NOMO-1 (cell line): ENCODE measurements at regions not wholly inside any gene's neighbourhood (a gene's known extent, or its start where the extent isn't known, plus 50 kb on each side); places are given as distances from the start of the nearest gene placed in this dataset.

Source experiments
- DNase-seq, 2 experiments: peaks; one replicate each; lab custom pipeline; 2025; ENCODE audit not compliant: unreplicated experiment in 2 of 2; lab: John Stamatoyannopoulos, UW

DNA sequence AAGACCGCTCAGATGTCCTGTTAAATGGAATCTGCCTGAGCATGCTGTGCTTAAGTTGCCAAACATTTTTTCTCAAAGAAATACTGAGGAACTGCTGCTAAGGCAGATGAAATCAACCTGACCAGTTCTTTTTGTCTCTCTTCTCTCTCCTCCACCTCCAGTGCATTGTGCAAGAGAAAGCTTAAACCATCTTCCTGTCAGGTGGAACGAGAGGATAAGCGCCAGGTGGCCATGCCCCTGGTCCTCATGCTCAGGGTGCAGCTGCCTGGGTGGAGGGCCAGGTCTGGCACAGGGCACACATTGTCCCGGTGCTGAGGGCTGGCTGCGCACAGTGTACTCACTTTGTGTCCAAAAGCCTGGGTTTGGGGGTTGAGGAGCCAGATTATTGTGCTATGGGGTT is 176.2 kb upstream of the TP63 start:
- no peak for DNase-seq

DNA sequence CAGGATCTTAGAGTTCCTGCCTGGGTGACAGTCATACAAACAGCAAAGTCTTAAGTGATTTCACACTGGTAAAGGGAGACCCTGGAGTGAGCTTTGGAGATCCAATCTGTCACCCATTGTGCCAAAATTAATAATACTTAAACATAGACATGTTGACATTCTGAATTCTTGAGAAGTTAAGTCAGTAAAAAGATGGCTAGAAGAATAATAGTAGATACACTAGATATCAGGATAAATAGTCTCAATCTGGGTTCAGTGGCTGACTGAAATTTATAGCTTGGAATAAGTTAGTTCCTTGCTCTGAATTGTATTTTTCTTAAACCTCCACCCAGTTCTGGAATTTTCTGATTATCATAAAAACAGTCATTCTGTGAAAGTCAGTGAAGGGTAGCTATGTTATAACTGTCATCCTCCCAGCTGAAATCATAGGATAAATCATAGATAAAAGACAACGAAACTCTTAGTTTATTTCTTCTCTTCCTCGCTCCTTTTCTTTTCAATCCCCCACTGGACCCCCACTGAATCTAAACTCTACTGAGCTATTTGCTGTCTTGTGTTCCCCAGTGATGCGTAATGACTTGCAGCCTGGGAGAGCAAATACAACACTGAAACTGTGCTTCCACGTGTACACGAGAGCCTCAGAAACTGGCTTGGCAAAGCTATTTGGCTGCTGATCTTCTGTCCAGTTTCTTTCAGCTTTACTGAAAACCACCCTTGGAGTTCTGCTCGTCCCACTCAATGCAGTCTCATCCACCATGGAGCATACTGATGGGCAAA is 175.4 kb upstream of the TP63 start:
- no peak for DNase-seq

DNA sequence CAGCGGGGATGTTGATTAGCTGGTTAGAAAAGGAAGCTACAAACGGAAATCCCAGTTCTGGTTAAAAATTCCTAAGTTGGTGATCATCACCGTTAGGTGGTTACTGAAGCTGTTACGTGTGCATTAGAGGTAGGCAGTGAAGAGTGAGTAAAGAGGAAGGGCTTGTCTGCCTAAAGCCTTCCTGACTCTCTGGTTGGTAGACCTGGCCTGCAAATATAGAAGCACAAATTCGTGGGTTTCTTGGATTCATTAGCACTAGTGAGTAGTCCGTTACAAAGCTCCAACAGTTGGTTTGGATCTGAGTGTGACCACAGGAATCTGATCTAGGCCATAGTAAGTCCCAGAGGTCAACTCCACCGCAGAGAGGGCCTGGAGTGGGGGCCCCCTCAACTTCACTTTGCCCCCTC is 174.0 kb upstream of the TP63 start:
- DNase-seq: no peak

DNA sequence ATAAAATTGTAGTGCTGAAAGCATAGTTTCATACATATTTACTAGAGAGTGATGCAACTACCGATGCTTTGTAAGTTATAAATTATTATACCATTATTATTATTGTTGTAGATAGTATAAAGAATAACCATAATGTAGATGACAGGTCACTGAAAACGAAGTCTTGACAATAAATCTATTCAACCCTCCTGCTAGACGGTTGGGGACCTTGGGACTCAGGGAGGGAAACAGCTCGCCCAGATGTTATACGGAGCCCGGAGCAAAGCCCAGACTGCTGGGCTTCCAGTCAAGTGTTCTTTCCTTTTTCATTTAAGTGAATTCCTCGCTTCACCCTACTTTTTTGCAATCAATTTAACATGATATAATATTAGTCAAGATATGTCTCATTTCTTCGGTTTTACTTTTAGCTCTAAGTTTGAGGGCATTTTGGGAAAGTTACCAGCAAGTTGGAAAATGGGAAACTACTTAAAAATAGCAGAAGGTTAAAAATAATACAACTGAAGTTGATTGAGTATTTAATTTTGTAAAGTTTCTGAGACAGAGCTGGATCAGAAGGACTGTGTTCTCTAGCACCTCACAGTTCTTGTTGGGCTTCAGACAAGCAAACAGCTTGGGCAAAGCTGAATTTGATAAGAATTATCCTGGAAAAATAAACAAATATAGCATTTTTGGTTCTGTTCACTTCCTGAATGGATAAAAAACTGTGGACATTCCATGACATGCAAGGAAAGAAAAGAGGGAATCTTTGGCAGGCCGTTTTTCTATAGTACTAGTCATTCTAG is 173.4 kb upstream of the TP63 start:
- no peak for DNase-seq

DNA sequence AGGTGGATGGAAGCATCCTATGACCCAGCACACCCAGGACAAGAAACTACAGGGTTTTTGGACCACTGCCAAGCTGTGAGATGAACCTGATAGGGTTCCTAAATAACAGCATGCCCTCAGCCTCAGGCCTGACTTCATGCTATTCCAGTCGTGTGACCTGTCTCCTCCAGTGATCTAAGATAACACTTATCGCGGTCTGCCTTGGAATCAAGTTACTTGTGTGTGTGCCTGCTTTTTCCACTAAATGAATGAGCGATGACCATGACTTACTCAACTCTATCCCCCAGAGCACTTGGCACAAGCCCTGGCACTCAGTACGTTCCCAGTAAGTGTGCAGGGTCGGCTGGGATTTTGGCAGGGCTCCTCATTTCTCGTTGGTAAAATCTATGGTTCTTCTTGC is 172.7 kb upstream of the TP63 start:
- DNase-seq: no peak

DNA sequence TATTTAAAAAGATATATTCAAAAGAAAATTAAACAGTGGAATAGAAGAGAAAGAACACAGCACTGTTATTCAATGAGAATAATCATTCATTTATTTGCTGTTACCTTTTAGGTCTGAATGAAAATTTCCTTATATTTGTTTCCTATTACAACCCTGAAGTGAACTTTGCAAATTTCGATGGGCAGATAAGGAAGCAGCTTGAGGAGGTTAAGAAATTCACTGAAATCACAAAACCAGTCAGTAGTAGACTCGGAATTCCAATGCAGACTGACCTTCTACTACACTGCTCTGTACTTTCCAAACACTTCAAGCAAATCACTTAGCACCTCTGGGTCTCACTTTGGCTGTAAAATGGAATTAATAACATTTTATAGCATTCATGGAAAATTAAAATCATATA is 172.0 kb upstream of the TP63 start:
- no peak for DNase-seq

DNA sequence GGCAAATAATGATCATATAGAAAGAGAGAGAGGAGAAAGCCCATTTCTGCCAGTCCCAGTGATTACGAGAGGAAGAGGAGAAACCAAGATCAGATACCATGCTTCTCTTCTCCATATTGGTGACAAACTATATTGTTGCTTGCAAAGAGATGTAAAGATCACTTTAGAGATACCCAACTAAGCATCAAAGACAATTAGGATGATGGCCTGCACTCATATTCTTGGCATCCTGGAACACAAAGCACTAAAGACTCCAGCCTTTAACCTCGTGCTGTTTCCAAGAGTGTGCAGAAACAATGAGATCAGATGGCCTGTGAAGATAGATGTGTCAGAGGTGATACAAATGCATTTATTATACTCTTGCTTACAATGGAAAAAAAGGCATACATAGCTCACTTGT is 170.7 kb upstream of the TP63 start:
- no peak for DNase-seq

DNA sequence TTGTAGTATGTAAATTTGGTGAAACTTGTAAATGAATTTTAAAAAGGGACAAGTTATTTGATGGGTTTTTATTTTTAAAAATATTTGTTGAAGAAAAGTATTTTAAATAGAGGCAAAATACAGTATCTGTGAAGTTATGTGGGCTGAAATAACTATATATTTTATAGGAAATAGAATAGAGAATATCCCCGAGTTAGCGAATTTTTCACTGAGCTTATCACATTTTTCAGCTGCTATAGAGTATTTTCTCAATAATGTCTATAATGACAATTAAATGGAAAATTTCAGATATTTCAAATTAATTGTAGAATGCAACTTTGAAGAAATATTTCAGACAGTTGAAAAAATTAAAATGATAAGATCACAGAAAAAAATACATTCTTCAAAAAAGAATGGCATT is 166.4 kb upstream of the TP63 start:
- DNase-seq: no peak

DNA sequence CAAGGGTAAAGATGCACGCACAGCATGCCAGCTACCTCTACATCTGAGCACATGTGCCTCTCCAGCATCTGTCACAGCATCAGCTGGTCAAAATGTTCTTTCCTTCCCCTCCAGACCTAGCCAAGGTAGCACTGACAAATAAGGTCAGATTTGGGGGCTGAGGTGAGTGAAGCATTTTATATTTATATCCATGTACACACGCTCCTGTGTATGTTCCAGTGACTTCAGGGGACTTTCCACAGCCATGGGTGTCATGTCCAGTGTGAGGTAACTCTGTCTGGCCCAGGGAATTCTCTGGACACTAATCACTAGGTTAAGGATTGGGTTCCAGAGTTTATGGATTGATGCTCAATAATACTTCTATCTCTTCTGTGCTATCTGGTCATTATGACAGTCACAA is 165.2 kb upstream of the TP63 start:
- DNase-seq: no peak

DNA sequence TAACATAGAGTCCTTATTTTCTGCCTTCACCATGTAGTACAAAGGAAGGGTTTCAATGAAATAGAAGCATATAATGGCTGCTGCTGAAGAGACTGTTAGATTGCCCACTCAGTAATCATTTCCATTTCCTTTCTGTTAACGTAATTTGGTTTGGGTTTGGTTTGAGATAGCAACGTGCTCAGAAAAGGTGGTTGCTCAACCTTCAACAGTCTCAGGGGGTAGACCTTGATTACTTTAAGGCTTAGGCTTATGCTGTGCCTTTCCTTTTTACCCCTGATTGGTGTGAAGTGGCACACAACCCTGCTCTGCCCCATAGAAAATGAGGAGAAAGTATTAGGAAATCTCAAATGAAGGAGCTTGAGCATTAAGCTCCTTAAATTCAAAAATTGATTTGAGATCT is 163.7 kb upstream of the TP63 start:
- DNase-seq: peak; percentile 90 to 93

DNA sequence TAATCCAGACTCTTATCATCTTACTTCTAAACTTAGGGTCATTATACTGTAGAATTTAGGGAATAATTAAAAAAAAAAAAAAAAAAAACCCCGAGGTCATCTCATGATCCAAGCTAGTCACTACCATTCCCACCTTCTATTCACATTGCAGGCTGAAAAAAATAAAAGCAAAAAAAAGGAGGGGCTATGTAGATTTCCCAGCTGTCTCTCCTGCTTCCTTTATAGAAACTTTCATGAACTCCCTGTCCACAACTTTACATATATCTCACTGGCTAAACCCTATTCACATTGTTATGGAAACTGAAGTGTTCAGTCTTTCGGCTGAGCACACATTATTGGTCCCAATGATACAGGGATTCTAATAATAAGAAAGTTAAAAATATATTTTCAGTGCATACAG is 156.2 kb upstream of the TP63 start:
- no peak for DNase-seq

DNA sequence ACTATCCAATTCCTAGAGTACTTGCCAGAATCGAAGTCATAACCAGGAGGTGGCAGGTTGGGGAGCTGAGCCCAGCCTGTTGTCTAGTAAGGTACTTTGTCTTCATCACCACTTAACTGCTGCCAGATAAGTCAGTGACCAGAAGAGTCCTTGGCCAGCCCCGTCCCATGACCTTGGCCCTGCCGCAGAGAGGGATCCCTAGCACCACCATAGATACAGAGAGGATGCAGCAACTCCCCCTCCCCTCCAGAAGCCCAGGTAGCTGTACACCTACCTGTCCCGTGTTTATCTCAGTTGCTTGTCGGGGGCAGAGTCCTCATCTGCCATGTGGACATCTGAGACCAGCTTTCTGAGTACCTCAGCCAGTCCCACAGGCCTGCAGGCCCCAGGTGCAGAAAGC is 153.6 kb upstream of the TP63 start:
- no peak for DNase-seq

DNA sequence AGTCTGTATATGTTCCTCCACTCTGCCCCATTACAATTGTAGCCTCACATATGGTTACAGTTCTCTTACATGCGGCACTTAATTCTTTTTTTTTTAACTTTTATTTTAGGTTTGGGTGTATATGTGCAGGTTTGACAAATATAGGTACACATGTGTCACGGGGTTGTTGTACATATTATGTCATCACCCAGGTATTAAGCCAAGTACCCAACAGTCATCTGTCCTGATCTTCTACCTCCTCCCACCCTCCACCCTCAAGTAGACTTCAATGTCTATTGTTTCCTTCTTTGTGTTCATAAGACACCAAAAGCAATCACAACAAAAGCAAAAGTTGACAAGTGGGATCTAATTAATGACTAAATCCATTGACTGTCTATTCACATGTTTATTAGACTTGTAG is 144.6 kb upstream of the TP63 start:
- no peak for DNase-seq

DNA sequence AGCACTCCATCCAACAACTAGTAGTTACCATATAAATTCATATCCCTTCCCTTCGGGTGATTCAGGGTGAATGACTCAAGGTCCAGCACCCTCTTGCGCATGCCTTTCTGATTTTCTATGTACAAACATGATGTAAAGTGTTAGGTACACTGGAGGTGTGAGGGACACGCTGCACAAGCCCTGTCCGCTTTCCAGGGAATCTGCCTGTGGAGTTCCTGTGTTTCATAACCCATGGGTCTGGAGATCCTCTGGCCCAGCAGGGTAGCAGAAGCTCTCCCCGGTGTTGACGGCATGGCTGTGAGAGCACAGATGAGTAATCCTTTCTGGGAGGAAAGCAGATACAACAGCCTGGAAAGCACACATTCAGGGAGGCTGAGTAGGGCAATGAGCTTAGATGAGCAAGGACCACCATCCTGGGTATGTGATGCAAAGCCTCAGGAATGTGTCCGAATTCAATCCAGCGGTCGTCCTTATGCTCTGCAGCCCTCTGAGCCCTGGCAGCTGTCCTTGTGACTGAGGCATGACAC is 142.9 kb upstream of the TP63 start:
- DNase-seq: no peak

DNA sequence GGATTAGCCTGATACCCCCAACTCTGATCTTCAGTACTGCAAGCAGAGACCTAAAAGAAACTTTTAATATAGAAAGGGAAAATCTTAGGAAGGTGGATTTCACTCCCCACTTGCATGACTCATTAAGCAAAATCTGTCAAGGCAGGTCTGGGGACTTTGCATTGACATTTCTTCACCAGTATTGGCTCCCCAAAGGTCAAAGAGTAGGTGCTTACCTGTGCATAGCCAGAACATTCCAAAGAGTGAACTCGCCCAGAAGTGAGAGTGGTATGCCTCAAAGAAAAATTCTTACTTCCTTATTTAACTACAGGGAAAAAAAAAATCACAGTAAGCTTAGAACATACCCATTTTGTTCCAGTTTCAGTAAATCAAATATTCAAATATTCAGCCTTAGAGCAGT is 140.9 kb upstream of the TP63 start:
- no peak for DNase-seq

DNA sequence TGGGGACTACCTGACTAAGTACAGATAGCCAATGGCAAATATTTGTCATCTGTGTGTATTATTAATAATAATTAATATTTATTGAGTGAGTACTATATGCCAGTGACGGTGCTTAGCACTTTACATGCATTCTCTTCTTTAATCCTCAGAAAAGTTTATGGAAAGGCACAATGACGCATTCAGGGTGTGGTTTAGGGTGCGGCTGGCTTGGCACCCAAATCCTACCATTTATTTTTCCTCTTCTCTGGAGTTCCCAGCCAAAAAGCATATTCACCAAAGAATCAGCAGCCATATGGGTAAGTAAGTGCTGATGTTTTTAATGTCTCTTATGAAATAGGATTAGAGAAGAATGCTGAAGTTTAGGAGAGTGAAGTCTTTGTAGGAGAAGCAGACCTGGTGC is 140.4 kb upstream of the TP63 start:
- no peak for DNase-seq

DNA sequence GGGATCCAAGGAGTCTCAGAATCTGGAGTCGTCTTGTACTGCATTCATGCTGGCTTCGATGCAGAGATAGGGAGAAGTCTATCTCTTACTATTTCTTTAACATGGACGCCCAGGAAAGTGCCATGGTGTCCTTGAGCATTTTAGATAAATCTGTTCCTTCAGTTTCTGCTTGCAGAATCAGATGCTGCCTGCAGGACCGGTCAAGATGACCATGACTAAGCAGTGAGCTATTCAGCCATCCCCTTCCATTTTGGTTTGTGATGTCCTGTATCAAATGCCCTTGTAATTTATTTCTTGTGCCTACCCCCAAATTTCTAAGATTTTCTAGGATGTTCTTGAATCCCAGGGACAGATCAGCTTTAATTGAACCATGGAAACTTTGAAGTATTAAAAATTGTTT is 139.4 kb upstream of the TP63 start:
- no peak for DNase-seq

DNA sequence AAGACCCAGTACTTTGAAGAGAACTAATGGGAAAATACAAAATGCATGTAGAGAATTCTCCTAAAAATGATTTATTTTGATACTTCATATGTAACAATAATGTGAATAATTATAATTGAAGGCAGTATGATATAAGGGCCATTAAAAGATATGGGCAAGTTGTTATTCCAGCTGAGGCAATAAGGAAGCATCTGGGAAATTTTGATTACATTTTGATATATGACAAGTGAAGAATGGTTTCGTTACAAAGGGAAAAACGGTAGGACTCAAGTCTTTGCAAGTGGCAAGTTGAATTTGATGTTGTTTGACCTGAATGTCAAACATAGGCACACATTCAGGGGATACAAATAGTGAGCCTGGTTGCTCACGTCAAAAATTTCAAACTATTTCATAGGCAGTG is 137.9 kb upstream of the TP63 start:
- no peak for DNase-seq

DNA sequence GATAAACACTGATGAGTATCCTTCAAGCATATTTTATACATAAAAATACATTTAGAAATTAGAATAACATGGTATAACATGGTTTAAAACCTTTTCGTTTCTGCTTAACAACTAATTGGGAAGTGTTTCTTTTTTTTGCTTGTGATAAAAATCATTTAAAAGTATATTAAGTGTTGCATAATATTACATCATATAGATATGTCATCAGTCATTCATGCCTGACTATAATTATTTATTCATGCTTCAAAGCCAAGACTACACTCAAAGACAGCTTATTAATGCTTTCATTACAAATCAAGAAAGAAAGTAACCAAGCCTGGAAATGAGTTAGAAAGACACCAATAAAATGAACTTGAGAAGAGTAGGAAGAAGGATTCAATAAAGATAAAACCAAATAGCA is 136.6 kb upstream of the TP63 start:
- peak in 1 of 2 experiments; percentile 8 for DNase-seq

DNA sequence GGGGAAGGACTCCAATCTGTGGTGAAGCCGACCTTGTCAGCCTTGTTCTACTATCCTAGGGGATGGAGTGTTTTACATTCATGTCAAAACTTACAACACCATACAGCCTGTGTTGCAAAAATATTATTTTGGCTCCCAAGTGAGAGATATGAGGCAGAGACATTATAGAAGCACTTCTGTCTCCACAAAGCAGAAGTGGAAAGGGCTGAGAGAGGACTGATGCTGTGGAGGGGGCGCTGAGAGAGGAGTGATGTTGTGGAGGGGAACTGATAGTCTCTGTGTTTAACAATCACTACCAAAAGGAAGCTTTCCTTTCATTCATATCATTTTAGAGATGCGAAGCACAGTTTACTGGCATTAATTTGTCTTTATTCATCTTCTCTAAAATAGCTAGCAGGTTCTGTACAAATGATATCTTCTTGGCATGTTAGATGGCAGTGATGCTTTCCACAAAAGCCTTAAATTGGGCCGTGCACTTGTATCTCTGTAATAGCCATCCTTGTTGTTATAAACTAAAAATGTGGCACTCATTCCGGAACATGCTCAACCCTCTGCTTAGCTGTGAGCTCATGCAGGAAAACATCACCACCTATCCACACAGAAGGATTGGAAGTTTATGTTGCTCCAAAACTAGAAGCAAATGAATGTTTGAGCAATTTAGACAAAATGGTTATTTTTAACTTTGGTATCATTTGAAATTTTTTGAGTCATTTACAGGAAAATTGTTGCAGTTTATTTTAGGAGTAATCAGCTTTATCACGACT is 134.6 kb upstream of the TP63 start:
- peak; percentile 72 to 74 for DNase-seq

DNA sequence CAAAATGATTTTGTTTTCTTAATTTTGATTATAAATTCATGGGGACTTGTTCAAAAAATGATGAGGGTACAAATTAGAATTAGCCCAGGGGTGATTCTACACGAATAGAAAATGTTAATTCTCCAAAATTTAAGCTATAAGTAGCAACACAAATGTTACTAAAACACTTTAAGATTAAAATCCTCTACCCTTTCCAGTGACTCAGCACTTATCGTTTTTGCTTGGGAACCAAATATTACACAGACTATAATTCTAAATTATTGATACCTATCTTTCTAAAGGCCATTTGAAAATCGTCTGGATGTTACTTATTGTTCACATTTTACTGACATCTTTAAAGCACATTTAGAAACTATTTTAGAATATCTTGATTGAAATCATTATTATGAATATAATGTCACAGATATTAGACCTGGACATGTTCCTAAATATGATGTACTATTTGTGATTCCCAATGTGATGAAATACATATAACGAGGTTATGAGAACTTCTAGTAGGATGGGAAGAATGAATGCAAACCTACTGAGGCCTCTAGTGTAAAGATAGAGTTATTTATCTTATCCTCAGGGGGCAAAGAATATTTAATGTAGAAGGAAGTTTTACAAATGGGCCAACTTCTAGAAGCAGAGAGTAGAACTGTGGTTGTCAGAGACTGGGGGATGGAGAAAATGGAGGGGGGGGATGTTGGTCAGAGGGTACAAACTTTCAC is 132.0 kb upstream of the TP63 start:
- DNase-seq: no peak
